ENCODE measurements at regions not wholly inside any gene's neighbourhood (a gene's known extent, or its start where the extent isn't known, plus 50 kb on each side); places are given as distances from the start of the nearest gene placed in this dataset.

GRCh38 chr4:89598602-89599001, 238.4 kb downstream of the SNCA start:
- FAIRE-seq: no peak

- FAIRE-seq: no peak
These were observed 241.7 kb downstream of the SNCA start for GRCh38 chr4:89595125-89595789.

GRCh38 chr4:89590128-89590527, 246.8 kb downstream of the SNCA start:
- FAIRE-seq: no peak

- FAIRE-seq: no peak
These were observed 248.5 kb downstream of the SNCA start for GRCh38 chr4:89588421-89588820.

- FAIRE-seq: no peak
These were observed 249.6 kb downstream of the SNCA start for GRCh38 chr4:89587364-89587763.

- FAIRE-seq: peak; percentile 27
These were observed 250.1 kb downstream of the SNCA start for GRCh38 chr4:89586864-89587263.

- no peak for FAIRE-seq
These were observed 250.6 kb downstream of the SNCA start for GRCh38 chr4:89586318-89586717.

- no peak for FAIRE-seq
These were observed 254.0 kb downstream of the SNCA start for GRCh38 chr4:89582756-89583505.

- no peak for FAIRE-seq
These were observed 257.2 kb downstream of the SNCA start for GRCh38 chr4:89579771-89580170.

- FAIRE-seq: no peak
These were observed 260.7 kb downstream of the SNCA start for GRCh38 chr4:89576246-89576645.

GRCh38 chr4:89575840-89576239, 261.1 kb downstream of the SNCA start:
- no peak for FAIRE-seq

- FAIRE-seq: no peak
These were observed 262.8 kb downstream of the SNCA start for GRCh38 chr4:89574176-89574575.

- no peak for FAIRE-seq
These were observed 263.3 kb downstream of the SNCA start for GRCh38 chr4:89573656-89574055.

- FAIRE-seq: no peak
These were observed 264.6 kb downstream of the SNCA start for GRCh38 chr4:89572224-89572858.

GRCh38 chr4:89570931-89571330, 263.3 kb upstream of the GPRIN3 start:
- FAIRE-seq: no peak

GRCh38 chr4:89567936-89568335, 260.3 kb upstream of the GPRIN3 start:
- no peak for FAIRE-seq

- FAIRE-seq: no peak
These were observed 255.8 kb upstream of the GPRIN3 start for GRCh38 chr4:89563431-89563830.

GRCh38 chr4:89562746-89563145, 255.1 kb upstream of the GPRIN3 start:
- FAIRE-seq: no peak

GRCh38 chr4:89561048-89561447, 253.4 kb upstream of the GPRIN3 start:
- FAIRE-seq: no peak

GRCh38 chr4:89558147-89558546, 250.5 kb upstream of the GPRIN3 start:
- FAIRE-seq: no peak

- FAIRE-seq: no peak
These were observed 249.2 kb upstream of the GPRIN3 start for GRCh38 chr4:89556601-89557305.

- no peak for FAIRE-seq
These were observed 243.6 kb upstream of the GPRIN3 start for GRCh38 chr4:89551191-89551590.

GRCh38 chr4:89549907-89550306, 242.3 kb upstream of the GPRIN3 start:
- FAIRE-seq: no peak

GRCh38 chr4:89545315-89545714, 237.7 kb upstream of the GPRIN3 start:
- FAIRE-seq: peak; percentile 16

All from A204.1 (cell line).